Uterus (tissue), 2 donors: ENCODE measurements at regions not wholly inside any gene's neighbourhood (a gene's known extent, or its start where the extent isn't known, plus 50 kb on each side); places are given as distances from the start of the nearest gene placed in this dataset.

Experiments
- CTCF ChIP-seq, 4 experiments: fragments of 200-600 bp in 2 of 4; fragments of 450-650 bp in 2 of 4; sonication (generic) in 2 of 4; IDR thresholded peaks; one replicate each; pipeline ENCODE4 v1.5.1; 2016 to 2019; ENCODE audit warnings: antibody characterized with exemption in 4 of 4, mild to moderate bottlenecking in 2 of 4, moderate library complexity in 1 of 4
- POLR2A ChIP-seq, 2 donors: fragments of 450-650 bp; IDR thresholded peaks; one replicate each; pipeline ENCODE4 v1.6.1; 2016; ENCODE audit warnings: antibody characterized with exemption in 2 of 2, mild to moderate bottlenecking in 1 of 2, moderate library complexity in 1 of 2

GRCh38 chr5:57795203-57795602 lies 312.6 kb upstream of the ACTBL2 start:
- TF ChIP-seq CTCF (IDR thresholded peaks at IDR 0.05) (no peak), POLR2A (IDR thresholded peaks at IDR 0.05) (no peak)
